Motor neuron (in vitro differentiated cells): ENCODE measurements at regions not wholly inside any gene's neighbourhood (a gene's known extent, or its start where the extent isn't known, plus 50 kb on each side); places are given as distances from the start of the nearest gene placed in this dataset.
"Not testable (repeated sequence)": the region's sequence is repeated elsewhere in the genome, so short reads cannot be mapped to it uniquely, and the experiment has no call there.

Experiments used
- ATAC-seq, 8 experiments: fragments of 200-7000 bp; cut with Tn5 transposase; replicated peaks in 6 of 8; 2 replicates each; pipeline ENCODE4 v1.8.0; 2021; ENCODE audit warnings: mild to moderate bottlenecking in 8 of 8, moderate library complexity in 8 of 8
- H3K27ac ChIP-seq, 2 donors: fragments of 250-450 bp; sonication (Bioruptor Pico); 2 replicates each; pipeline ENCODE4 v1.9.0; 2021; ENCODE audit warnings: antibody characterized with exemption in 2 of 2, mild to moderate bottlenecking in 2 of 2, moderate library complexity in 1 of 2
- H3K4me1 ChIP-seq, 2 donors: fragments of 250-450 bp; sonication (Bioruptor Pico); replicated peaks in 1 of 2; 2 replicates each; pipeline ENCODE4 v1.6.1; 2021; ENCODE audit warnings: antibody characterized with exemption in 2 of 2, mild to moderate bottlenecking in 2 of 2, moderate library complexity in 1 of 2
- H3K4me3 ChIP-seq, 5 donors: fragments of 250-450 bp; sonication (Bioruptor Pico); 2 replicates each; pipeline ENCODE4 v1.9.0; 2021; ENCODE audit warnings: antibody characterized with exemption in 5 of 5, mild to moderate bottlenecking in 5 of 5, moderate library complexity in 4 of 5
- WGBS, 10 experiments: fragments of 450-650 bp; shearing (Covaris generic); methylation state at CpG; one replicate each; pipeline ENCODE4 v1.0.0; 2022; 5-methylcytosine and 5-hydroxymethylcytosine counted together
- in situ Hi-C, 9 experiments: fragments of 400-800 bp; cut with MboI; loops; one replicate each; pipeline ENCODE4 v1.15.0; 2021; ENCODE audit warnings: low sequenced_read_pairs in 9 of 9, low pct_unique_long_range_greater_than_20kb in 2 of 9; ENCODE audit not compliant: unreplicated experiment in 9 of 9

- H3K27ac ChIP-seq, ATAC-seq, H3K4me1 ChIP-seq, H3K4me3 ChIP-seq, in situ Hi-C loops: not testable (repeated sequence)
- no CpG with 5 or more reads among the region's 2 CpGs for WGBS, 10 experiments
Observed at GRCh38 chr1:144140243-144140642, 168.5 kb upstream of the FAM72C start.

GRCh38 chr1:144105006-144105405 is 133.2 kb upstream of the FAM72C start:
- WGBS, 10 experiments = no CpG with 5 or more reads among the region's 7 CpGs
- H3K4me1 ChIP-seq, in situ Hi-C loops, H3K27ac ChIP-seq, H3K4me3 ChIP-seq, ATAC-seq: not testable (repeated sequence)

- H3K27ac ChIP-seq, H3K4me1 ChIP-seq, ATAC-seq, H3K4me3 ChIP-seq, in situ Hi-C loops: not testable (repeated sequence)
- WGBS, 10 experiments = 27 to 80% (median 68%) methylated on average over 11 to 14 of the region's 14 CpGs
Observed at GRCh38 chr1:144104000-144104677, 132.4 kb upstream of the FAM72C start.

- H3K4me1 ChIP-seq, ATAC-seq, in situ Hi-C loops, H3K27ac ChIP-seq, H3K4me3 ChIP-seq: not testable (repeated sequence)
- WGBS, 10 experiments = 45 to 80% (median 60%) methylated on average over 1 to 4 of the region's 6 CpGs; no CpG with 5 or more reads in 2 of the 10 experiments
Observed at GRCh38 chr1:144103156-144103880, 131.5 kb upstream of the FAM72C start.

- ATAC-seq, H3K4me1 ChIP-seq, H3K4me3 ChIP-seq, H3K27ac ChIP-seq, in situ Hi-C loops: not testable (repeated sequence)
- 25 to 91% (median 46%) methylated on average over 1 to 3 of the region's 3 CpGs; no CpG with 5 or more reads in 1 of the 10 experiments for WGBS, 10 experiments
Observed at GRCh38 chr1:144102046-144102745, 130.4 kb upstream of the FAM72C start.

GRCh38 chr1:144101397-144102045 is 129.7 kb upstream of the FAM72C start:
- H3K4me1 ChIP-seq = no peaks in the 10 kb centered on the region
- ATAC-seq = no peak
- no peak overlapping the region for H3K4me3 ChIP-seq
- peak overlapping the region in 1 of 2 donors; percentile 55 for H3K27ac ChIP-seq
- WGBS, 10 experiments = 0 to 88% (median 51%) methylated on average over 3 to 8 of the region's 8 CpGs
- in situ Hi-C loops = no loop called here

GRCh38 chr1:144077167-144077841 is 105.5 kb upstream of the FAM72C start:
- H3K27ac ChIP-seq, H3K4me1 ChIP-seq, in situ Hi-C loops: not testable (repeated sequence)
- no CpG with 5 or more reads among the region's 93 CpGs for WGBS, 10 experiments
- peak in 3 of 8 experiments; percentile 24 to 44 (median 24) for ATAC-seq
- H3K4me3 ChIP-seq = peak overlapping the region; percentile 39 to 84 (median 57)

GRCh38 chr1:144076646-144077045 is 104.9 kb upstream of the FAM72C start:
- ATAC-seq, H3K27ac ChIP-seq, H3K4me1 ChIP-seq, in situ Hi-C loops: not testable (repeated sequence)
- H3K4me3 ChIP-seq = peak overlapping the region; percentile 16 to 46 (median 33)
- 0% methylated on average over 14 of the region's 53 CpGs; no CpG with 5 or more reads in 9 of the 10 experiments for WGBS, 10 experiments

GRCh38 chr1:144070394-144071053 is 98.7 kb upstream of the FAM72C start:
- in situ Hi-C loops, H3K4me3 ChIP-seq, H3K4me1 ChIP-seq, H3K27ac ChIP-seq, ATAC-seq: not testable (repeated sequence)
- no CpG with 5 or more reads among the region's 3 CpGs for WGBS, 10 experiments

- H3K27ac ChIP-seq, H3K4me1 ChIP-seq, in situ Hi-C loops, ATAC-seq, H3K4me3 ChIP-seq: not testable (repeated sequence)
- no CpG with 5 or more reads among the region's 7 CpGs for WGBS, 10 experiments
Observed at GRCh38 chr1:144067042-144067441, 95.3 kb upstream of the FAM72C start.

GRCh38 chr1:144066071-144066813 is 94.5 kb upstream of the FAM72C start:
- in situ Hi-C loops = not testable (repeated sequence)
- WGBS, 10 experiments = no CpG with 5 or more reads among the region's 10 CpGs
- peak in 4 of 8 experiments; percentile 33 to 83 (median 74) for ATAC-seq

More at GRCh38 chr1:144066071-144066813, 94.5 kb upstream of the FAM72C start:
- H3K27ac ChIP-seq, H3K4me1 ChIP-seq, H3K4me3 ChIP-seq: not testable (repeated sequence)
